HG02852 (cell line): ENCODE measurements at regions not wholly inside any gene's neighbourhood (a gene's known extent, or its start where the extent isn't known, plus 50 kb on each side); places are given as distances from the start of the nearest gene placed in this dataset.
"Not testable (repeated sequence)": the region's sequence is repeated elsewhere in the genome, so short reads cannot be mapped to it uniquely, and the experiment has no call there.

Source experiments
- ATAC-seq: cut with Tn5 transposase; IDR thresholded peaks from one replicate; pipeline ENCODE4 v1.9.1; 2021; ENCODE audit warnings: mild to moderate bottlenecking, moderate library complexity; ENCODE audit not compliant: unreplicated experiment

- not testable (repeated sequence) for ATAC-seq
These were observed 145.9 kb upstream of the KRR1 start for GRCh38 chr12:75657354-75657753.

GRCh38 chr12:75656648-75657047 is 145.2 kb upstream of the KRR1 start:
- ATAC-seq: no peak

- ATAC-seq: no peak
These were observed 144.8 kb upstream of the KRR1 start for GRCh38 chr12:75656210-75656609.

- ATAC-seq: peak; percentile 83
These were observed 144.0 kb upstream of the KRR1 start for GRCh38 chr12:75655315-75655806.

GRCh38 chr12:75651342-75651695 is 139.9 kb upstream of the KRR1 start:
- no peak for ATAC-seq

- ATAC-seq: no peak
These were observed 139.4 kb upstream of the KRR1 start for GRCh38 chr12:75650595-75651341.

GRCh38 chr12:75650100-75650499 is 138.7 kb upstream of the KRR1 start:
- no peak for ATAC-seq

- no peak for ATAC-seq
These were observed 137.4 kb upstream of the KRR1 start for GRCh38 chr12:75648856-75649255.

GRCh38 chr12:75646329-75647210 is 135.2 kb upstream of the KRR1 start:
- ATAC-seq: no peak

- no peak for ATAC-seq
These were observed 133.2 kb upstream of the KRR1 start for GRCh38 chr12:75644472-75645072.

GRCh38 chr12:75643119-75643518 is 131.7 kb upstream of the KRR1 start:
- ATAC-seq: not testable (repeated sequence)

GRCh38 chr12:75642226-75642625 is 130.8 kb upstream of the KRR1 start:
- no peak for ATAC-seq

GRCh38 chr12:75641031-75641780 is 129.8 kb upstream of the KRR1 start:
- ATAC-seq: peak; percentile 99

- no peak for ATAC-seq
These were observed 127.4 kb upstream of the KRR1 start for GRCh38 chr12:75638792-75639191.

GRCh38 chr12:75636607-75637006 is 125.2 kb upstream of the KRR1 start:
- ATAC-seq: no peak

- peak; percentile 76 for ATAC-seq
These were observed 124.4 kb upstream of the KRR1 start for GRCh38 chr12:75635606-75636444.

- ATAC-seq: no peak
These were observed 123.1 kb upstream of the KRR1 start for GRCh38 chr12:75634244-75635222.

GRCh38 chr12:75633789-75634188 is 122.4 kb upstream of the KRR1 start:
- ATAC-seq: no peak

GRCh38 chr12:75632442-75632841 is 121.0 kb upstream of the KRR1 start:
- ATAC-seq: no peak
